NCI-H1417 (cell line): ENCODE measurements at regions not wholly inside any gene's neighbourhood (a gene's known extent, or its start where the extent isn't known, plus 50 kb on each side); places are given as distances from the start of the nearest gene placed in this dataset.
"Not testable (repeated sequence)": the region's sequence is repeated elsewhere in the genome, so short reads cannot be mapped to it uniquely, and the experiment has no call there.

Source experiments
- DNase-seq, 3 experiments: peaks; one replicate each; lab custom pipeline; 2025; lab: John Stamatoyannopoulos, UW

DNA sequence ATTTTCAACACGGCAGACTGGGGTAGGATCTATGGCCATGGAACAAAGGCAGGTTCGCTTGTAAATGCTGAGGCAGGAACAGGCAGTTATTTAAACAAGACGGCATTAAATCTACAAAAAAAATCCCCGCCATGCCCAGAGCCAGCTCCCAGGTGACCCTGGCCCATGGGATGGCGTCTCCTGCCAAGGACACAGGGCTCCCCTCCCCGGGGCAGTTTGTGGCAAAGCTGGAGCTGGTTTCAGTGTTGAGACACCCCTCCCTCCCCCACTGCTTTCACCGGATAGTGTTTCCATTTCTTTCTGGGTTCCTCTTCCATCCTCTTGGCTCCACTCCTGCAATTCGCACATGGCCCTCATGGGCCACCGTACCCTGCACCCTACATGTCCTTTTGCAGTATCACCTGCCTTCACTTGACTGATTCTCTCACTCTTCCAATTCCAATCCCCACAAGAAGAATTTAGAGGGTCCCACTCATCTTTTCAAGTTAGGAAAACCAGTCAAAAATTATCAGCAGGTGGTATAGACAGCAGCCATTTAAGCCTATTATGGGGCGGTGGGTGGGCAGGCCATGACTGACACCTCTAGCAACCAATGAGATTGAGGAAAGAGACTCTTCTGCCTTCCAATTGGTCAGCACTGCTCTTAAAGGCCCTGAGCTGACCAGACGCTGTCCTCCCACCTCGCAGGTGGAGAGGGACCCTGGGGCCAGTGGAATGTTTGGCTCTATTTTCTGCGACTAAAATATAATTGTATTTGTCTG lies 52.0 kb downstream of the OLIG1 start:
- peak in 1 of 3 experiments; percentile 20 for DNase-seq

GRCh38 chr21:33122507-33122906 lies 52.6 kb downstream of the OLIG1 start:
- no peak for DNase-seq

DNA sequence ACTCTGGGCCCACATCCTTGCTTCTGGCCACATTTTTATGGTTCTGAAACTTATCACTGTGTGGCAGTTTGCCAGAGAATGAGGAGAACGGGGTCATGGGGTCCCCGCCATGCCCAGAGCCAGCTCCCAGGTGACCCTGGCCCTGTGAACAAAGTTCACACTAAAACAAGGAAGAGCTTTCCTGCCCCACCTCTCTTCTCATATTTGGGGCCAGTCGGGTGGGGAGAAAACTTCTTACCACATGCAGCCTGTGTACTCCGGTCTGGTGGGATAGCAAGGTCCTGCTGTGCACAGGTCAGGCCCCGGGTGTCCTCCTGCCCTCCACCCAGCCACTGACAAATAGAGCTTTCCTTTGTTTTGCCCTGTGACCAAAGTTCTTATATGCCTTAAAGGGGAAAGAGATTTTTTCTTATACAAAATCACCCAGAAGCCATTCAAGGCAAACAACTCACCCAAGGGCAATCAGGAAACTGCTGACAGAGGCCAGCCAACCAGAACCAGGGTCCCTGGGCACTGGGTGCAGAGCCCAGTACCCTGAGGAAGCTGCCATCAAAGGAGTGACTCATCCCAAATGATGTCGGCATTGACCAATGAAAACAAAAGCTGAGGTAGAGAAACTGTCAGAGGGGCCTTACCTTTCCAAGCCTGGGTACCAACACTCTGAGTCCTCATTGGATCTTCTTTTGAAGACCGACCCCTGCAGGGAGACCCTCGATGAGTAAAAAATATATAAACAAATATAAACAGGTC lies 53.6 kb downstream of the OLIG1 start:
- DNase-seq = no peak

DNA sequence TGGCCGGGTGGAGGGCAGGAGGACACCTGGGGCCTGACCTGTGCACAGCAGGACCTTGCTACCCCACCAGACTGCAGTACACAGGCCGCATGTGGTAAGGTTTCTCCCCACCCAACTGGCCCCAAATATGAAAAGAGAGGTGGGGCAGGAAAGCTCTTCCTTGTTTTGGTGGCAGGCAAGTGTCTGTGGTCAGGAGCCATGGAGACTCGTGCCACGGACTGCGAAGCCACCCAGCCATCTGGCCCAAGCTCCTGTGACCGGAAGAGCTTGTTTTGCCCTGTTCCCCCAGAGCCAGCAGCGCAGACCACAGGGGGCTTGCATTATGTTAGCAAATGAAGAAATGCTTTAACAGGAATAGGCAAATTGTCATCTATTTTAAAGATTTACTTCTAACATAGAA lies 54.9 kb downstream of the OLIG1 start:
- DNase-seq = no peak

DNA sequence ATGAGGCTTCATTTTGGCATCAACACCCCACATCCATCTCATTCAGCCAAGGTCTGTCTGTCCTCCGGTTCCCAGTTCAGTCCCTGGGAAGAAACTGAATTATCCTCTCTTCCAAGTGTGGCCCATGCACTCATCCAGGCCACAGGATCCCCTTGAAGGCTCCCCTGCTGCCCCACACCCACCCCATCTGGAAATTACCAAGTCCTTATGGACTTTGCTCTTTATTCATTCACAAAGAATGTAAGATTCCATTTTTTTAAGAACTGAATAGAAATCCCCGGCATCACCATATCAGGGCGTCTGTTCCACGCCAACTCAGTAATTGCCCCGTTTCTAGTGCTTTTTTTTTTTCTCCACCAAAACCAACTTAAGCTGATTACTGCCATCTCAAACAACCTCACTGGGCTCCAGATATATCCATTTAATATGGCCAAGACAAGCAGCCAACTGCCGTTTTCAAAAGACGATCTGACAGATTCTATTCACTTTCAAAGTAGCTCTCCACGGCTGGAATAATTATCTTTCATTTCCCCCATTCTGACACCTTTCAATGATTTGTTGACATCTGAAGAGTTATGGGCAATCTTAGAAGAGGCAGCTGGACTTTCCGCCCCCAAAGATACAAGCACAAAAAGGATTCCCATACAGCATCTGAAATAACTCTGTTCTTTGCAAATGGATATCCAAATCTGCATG lies 55.9 kb downstream of the OLIG1 start:
- peak in 1 of 3 experiments; percentile 37 for DNase-seq

GRCh38 chr21:33126569-33126968 lies 56.6 kb downstream of the OLIG1 start:
- no peak for DNase-seq

GRCh38 chr21:33127154-33127867 lies 57.4 kb downstream of the OLIG1 start:
- peak; percentile 67 to 88 (median 67) for DNase-seq

DNA sequence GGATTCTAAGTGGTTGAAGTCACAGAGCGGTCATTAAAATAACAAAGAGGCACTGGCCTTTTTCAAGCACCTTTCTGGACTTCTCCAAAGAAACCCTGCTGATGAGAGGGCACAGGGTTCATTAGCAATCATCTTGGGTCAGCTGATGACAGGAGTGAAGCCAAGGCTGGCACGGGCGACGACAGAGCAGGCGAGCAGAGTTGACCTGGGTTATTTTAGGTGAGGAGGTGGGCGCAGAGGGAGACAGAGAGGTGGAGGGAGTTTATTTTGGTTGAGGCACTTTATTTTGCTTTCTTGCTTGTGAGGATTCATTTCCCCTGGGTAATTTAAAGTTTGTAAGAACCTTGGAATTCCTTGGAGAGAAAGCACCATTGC lies 57.9 kb downstream of the OLIG1 start:
- peak in 1 of 3 experiments; percentile 45 for DNase-seq

GRCh38 chr21:33128538-33128937 lies 58.6 kb downstream of the OLIG1 start:
- no peak for DNase-seq

- no peak for DNase-seq
These were observed 62.1 kb downstream of the OLIG1 start for GRCh38 chr21:33132054-33132453.

- peak in 1 of 3 experiments; percentile 18 for DNase-seq
These were observed 64.0 kb downstream of the OLIG1 start for GRCh38 chr21:33133892-33134291.

GRCh38 chr21:33135925-33136324 lies 66.0 kb downstream of the OLIG1 start:
- DNase-seq = peak; percentile 47 to 78 (median 73)

DNA sequence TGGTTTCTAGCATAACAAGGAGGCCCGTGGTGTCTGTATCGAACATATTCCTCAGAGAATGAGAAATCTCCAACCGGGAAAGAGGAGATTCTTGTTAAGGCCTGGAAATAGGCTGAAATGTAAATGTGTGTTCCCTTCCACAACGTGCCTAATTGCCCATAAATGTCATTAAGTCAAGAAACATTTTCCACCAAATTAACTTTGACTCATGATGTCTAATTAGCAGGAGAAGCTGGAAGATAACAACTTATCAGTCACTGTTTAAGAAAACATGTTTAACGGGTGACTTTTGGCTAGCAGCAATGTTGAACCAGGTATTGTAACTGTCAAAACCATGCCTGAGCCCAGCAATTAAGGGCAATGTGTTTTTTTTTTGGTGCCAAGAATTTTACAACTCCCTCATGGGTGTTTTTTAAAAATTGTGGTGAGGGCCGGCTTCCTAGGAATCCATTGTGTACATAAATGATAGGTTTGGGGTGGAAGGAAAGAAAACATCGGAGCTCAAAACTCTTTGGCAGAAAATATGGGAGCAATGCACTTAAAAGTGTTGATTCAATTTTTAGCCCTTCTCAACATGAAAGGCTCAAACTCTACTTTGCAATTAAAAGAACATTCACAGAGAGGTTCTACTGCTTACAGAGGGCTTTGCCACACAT lies 67.0 kb downstream of the OLIG1 start:
- DNase-seq = peak in 2 of 3 experiments; percentile 53 to 83

DNA sequence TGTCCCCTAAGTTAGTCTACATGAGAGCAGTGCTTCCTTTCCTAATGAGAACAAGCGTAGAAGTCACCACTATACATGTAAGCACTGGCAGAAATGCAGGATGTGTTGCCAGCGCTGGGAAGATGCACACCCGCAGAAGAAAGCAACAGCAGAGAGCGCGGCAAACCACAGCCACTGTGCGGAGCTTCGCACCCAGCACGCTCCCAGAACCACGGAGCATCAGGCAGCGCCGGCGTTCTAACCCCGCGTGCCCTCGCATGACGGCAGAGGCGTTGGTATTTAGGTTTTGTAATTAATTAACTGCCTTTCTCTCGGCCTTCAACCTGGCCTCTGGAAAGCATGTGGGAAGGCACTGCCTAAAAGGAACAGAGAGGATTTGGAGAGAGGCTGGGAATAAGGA lies 69.1 kb downstream of the OLIG1 start:
- DNase-seq = no peak

GRCh38 chr21:33140288-33140687 lies 70.3 kb downstream of the OLIG1 start:
- no peak for DNase-seq

GRCh38 chr21:33146467-33146866 lies 76.5 kb downstream of the OLIG1 start:
- no peak for DNase-seq

- DNase-seq = peak in 2 of 3 experiments; percentile 11 to 48
These were observed 79.2 kb downstream of the OLIG1 start for GRCh38 chr21:33149181-33149580.

- DNase-seq = not testable (repeated sequence)
These were observed 78.8 kb upstream of the IFNAR2 start for GRCh38 chr21:33150968-33151367.

DNA sequence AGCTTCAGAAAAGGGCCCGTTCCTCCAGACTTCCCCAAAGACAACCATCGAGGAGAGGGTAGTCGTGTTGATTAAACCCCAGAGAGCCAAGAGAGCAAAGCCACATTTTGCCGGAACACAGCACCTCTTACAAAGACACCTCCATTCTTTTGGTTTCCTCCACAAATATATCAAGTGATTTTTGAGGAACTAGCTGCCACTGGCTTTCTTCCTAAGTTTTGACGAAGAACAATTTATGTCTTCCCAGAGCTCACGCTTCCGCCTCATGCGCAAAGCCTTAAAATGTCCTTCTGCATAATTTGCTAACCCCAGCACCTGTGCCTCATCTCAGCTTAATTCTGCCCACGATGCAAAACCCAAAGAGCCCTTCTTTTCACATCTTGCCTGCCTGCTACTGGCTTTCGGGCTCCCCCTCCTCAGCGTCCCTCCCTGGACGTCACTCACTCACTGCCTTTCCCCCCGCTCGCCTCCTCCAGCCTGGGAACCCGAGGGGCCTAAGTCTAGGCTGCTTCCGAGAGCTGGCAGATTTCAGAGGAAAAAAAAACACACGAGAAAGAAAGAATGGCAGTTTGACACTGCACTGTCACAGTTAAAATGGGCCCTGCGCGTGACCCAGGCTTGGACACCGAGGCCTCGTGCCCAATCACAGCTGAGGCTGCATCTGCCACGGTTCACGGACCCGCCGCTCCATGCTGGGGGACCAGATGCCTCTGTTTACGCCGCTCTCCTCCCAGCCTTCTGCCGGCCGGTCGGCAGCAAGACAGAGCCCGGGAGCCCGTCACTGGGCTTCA lies 77.6 kb upstream of the IFNAR2 start:
- DNase-seq = no peak

GRCh38 chr21:33152732-33153130 lies 77.0 kb upstream of the IFNAR2 start:
- DNase-seq = no peak

DNA sequence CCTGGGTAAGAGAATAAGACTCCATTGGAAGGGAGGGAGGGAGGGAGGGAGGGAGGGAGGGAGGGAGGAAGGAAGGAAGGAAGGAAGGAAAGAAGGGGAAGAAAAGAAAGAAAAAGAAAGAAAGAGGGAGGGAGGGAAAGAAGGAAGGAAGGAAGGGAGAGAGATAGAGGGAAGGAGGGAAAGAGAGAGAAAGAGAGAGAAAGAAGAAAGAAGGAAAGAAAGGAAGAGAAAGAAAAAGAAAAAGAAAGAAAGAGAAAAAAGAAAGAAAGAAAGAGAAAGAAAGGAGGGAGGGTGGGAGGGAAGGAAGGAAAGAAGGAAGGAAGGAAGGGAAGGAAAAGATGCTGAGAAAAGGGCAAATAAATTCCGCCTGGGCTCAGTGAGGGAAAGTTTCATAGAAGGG lies 74.7 kb upstream of the IFNAR2 start:
- DNase-seq = no peak
